Cardiac fibroblast (primary cell): ENCODE measurements at regions not wholly inside any gene's neighbourhood (a gene's known extent, or its start where the extent isn't known, plus 50 kb on each side); places are given as distances from the start of the nearest gene placed in this dataset.

Experiments used
- DNase-seq, 2 donors: peaks; one replicate each; pipeline versions ENCODE4 v3.0.0 to v3.0.0-alpha.2; 2010; ENCODE audit warnings: low read depth in 2 of 2
- H3K4me3 ChIP-seq, 2 donors: replicated peaks in 1 of 2; 1 replicate in 1 of 2; 2 replicates in 1 of 2; pipeline ENCODE4 v1.5.1; 2011; ENCODE audit warnings: low read depth in 2 of 2, low read length in 2 of 2, mild to moderate bottlenecking in 2 of 2, moderate library complexity in 1 of 2
- CTCF ChIP-seq: IDR thresholded peaks from one replicate; pipeline ENCODE4 v1.5.1; 2011; ENCODE audit warnings: low read depth, mild to moderate bottlenecking, low read length, inconsistent platforms

GRCh38 chr6:168886964-168887363 is 366.7 kb downstream of the THBS2 start:
- no peak for DNase-seq
- TF ChIP-seq CTCF = no peak

GRCh38 chr6:168885751-168886742 is 367.6 kb downstream of the THBS2 start:
- H3K4me3 ChIP-seq = no peak overlapping the region
- TF ChIP-seq CTCF = no peak
- DNase-seq = no peak

More at GRCh38 chr6:168886964-168887363, 366.7 kb downstream of the THBS2 start:
- no peak overlapping the region for H3K4me3 ChIP-seq

- DNase-seq = no peak
- no peak overlapping the region for H3K4me3 ChIP-seq
- TF ChIP-seq CTCF = no peak
Measured at GRCh38 chr6:168885196-168885595, 368.4 kb downstream of the THBS2 start.

GRCh38 chr6:168884646-168885086 is 369.0 kb downstream of the THBS2 start:
- DNase-seq = peak; percentile 62 to 65
- peak overlapping the region in 1 of 2 donors; percentile 30 for H3K4me3 ChIP-seq

GRCh38 chr6:168884050-168884645 is 369.5 kb downstream of the THBS2 start:
- no peak for DNase-seq
- peak overlapping the region in 1 of 2 donors; percentile 30 for H3K4me3 ChIP-seq
- no peak for TF ChIP-seq CTCF

More at GRCh38 chr6:168884646-168885086, 369.0 kb downstream of the THBS2 start:
- TF ChIP-seq CTCF = peak; percentile 73

- H3K4me3 ChIP-seq = no peak overlapping the region
- no peak for DNase-seq
- no peak for TF ChIP-seq CTCF
Measured at GRCh38 chr6:168883410-168884049, 370.1 kb downstream of the THBS2 start.
